Mesothelial cell of epicardium (in vitro differentiated cells): ENCODE measurements at regions not wholly inside any gene's neighbourhood (a gene's known extent, or its start where the extent isn't known, plus 50 kb on each side); places are given as distances from the start of the nearest gene placed in this dataset.
"Not testable (repeated sequence)": the region's sequence is repeated elsewhere in the genome, so short reads cannot be mapped to it uniquely, and the experiment has no call there.

Source experiments
- DNase-seq, 2 experiments: peaks; one replicate each; pipeline ENCODE4 v3.0.0; 2021; ENCODE audit warnings: low spot score in 2 of 2; ENCODE audit not compliant: unreplicated experiment in 2 of 2
- H3K27ac Mint-ChIP-seq: 2 replicates; pipeline ENCODE4 v1.8.0; 2021; ENCODE audit warnings: mixed read lengths
- H3K27me3 Mint-ChIP-seq: 2 replicates; pipeline ENCODE4 v1.8.0; 2021; ENCODE audit warnings: low read depth, mixed read lengths
- H3K36me3 Mint-ChIP-seq: 2 replicates; pipeline ENCODE4 v1.8.0; 2021; ENCODE audit warnings: mixed read lengths
- H3K4me1 Mint-ChIP-seq: 2 replicates; pipeline ENCODE4 v1.8.0; 2021; ENCODE audit warnings: mixed read lengths
- H3K4me3 Mint-ChIP-seq: 2 replicates; pipeline ENCODE4 v1.8.0; 2021; ENCODE audit warnings: mild to moderate bottlenecking, moderate library complexity, mixed read lengths
- H3K9me3 Mint-ChIP-seq: 2 replicates; pipeline ENCODE4 v1.8.0; 2021; ENCODE audit warnings: mixed read lengths
- TF ChIP-seq, protein P1 (sequence below): fragments of 200-600 bp; sonication (generic); IDR thresholded peaks from one replicate; pipeline ENCODE4 v1.5.0; 2021; ENCODE audit warnings: antibody characterized with exemption; ENCODE audit not compliant: unreplicated experiment

- Mint-ChIP-seq H3K9me3 (peaks cover 8% of the 10 kb centered on the region), H3K27me3 (no peaks in the 10 kb centered on the region), H3K36me3 (no peaks in the 10 kb centered on the region), H3K27ac (no peak overlapping the region), H3K4me1 (no peaks in the 10 kb centered on the region), H3K4me3 (no peak overlapping the region)
- no peak for DNase-seq
- TF ChIP-seq, protein P1, sequence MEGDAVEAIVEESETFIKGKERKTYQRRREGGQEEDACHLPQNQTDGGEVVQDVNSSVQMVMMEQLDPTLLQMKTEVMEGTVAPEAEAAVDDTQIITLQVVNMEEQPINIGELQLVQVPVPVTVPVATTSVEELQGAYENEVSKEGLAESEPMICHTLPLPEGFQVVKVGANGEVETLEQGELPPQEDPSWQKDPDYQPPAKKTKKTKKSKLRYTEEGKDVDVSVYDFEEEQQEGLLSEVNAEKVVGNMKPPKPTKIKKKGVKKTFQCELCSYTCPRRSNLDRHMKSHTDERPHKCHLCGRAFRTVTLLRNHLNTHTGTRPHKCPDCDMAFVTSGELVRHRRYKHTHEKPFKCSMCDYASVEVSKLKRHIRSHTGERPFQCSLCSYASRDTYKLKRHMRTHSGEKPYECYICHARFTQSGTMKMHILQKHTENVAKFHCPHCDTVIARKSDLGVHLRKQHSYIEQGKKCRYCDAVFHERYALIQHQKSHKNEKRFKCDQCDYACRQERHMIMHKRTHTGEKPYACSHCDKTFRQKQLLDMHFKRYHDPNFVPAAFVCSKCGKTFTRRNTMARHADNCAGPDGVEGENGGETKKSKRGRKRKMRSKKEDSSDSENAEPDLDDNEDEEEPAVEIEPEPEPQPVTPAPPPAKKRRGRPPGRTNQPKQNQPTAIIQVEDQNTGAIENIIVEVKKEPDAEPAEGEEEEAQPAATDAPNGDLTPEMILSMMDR, result no peak
These were observed 686.9 kb downstream of the BCKDHB start for GRCh38 chr6:80793411-80793810.

GRCh38 chr6:80792151-80792550 lies 685.7 kb downstream of the BCKDHB start:
- Mint-ChIP-seq H3K4me1 (no peaks in the 10 kb centered on the region), H3K27me3 (no peaks in the 10 kb centered on the region), H3K27ac (no peak overlapping the region), H3K4me3 (no peak overlapping the region), H3K9me3 (peaks cover 1% of the 10 kb centered on the region), H3K36me3 (no peaks in the 10 kb centered on the region)
- TF ChIP-seq, protein P1, result no peak
- no peak for DNase-seq

GRCh38 chr6:80789912-80790570 lies 683.6 kb downstream of the BCKDHB start:
- no peak for DNase-seq
- Mint-ChIP-seq H3K4me1 (no peaks in the 10 kb centered on the region), H3K9me3 (no peaks in the 10 kb centered on the region), H3K27me3 (no peaks in the 10 kb centered on the region), H3K27ac (no peak overlapping the region), H3K36me3 (no peaks in the 10 kb centered on the region), H3K4me3 (no peak overlapping the region)
- TF ChIP-seq, protein P1, result no peak

GRCh38 chr6:80783271-80783670 lies 676.8 kb downstream of the BCKDHB start:
- H3K27me3 Mint-ChIP-seq, H3K4me1 Mint-ChIP-seq, H3K36me3 Mint-ChIP-seq, H3K4me3 Mint-ChIP-seq, H3K27ac Mint-ChIP-seq, DNase-seq: not testable (repeated sequence)
- H3K9me3 Mint-ChIP-seq, result peaks cover 18% of the 10 kb centered on the region

DNA sequence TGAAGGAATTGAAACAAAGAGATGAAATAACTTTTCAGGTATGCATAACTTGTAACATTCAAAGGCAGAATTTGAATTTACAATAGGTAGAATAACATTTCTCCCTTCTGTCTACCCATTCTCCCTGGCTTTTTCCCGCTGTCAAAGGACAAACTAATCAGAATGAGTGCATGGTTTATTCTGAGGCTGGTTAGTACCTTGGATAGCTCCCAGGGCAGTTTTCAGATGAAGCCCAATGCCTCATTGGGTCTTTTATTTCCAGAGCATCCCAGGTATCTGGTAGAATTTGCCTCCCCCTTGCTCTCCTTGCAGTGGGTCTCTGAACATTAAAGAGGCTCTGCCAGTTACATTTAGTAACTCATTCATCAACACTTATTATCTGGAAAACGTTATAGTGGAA lies 665.5 kb downstream of the BCKDHB start:
- no peak overlapping the region for H3K27ac Mint-ChIP-seq
- H3K4me1 Mint-ChIP-seq, result no peaks in the 10 kb centered on the region
- no peaks in the 10 kb centered on the region for H3K27me3 Mint-ChIP-seq
- TF ChIP-seq, protein P1, result no peak
- no peak overlapping the region for H3K4me3 Mint-ChIP-seq
- no peak for DNase-seq
- H3K36me3 Mint-ChIP-seq, result no peaks in the 10 kb centered on the region
- H3K9me3 Mint-ChIP-seq, result no peaks in the 10 kb centered on the region

DNA sequence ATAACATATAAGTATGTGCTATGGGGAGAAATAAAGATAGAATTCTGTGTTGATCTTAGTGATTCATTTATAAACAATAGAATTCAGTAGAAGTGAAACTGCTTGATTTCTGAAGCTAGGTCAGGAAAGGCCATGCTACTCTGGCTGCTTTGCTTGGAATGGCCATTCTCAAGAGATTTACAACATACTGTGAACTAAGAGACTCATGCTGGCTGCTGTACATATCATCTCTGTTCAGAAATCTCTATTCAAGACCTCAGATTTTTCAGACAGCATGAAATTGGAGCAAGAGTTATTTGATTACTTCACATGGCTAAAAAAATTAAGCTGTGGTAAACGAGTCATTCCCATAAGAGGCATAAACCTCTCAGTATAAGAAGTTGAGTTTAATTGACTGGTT lies 662.6 kb downstream of the BCKDHB start:
- Mint-ChIP-seq H3K36me3 (no peaks in the 10 kb centered on the region), H3K9me3 (no peaks in the 10 kb centered on the region), H3K4me1 (no peaks in the 10 kb centered on the region), H3K27me3 (no peaks in the 10 kb centered on the region), H3K4me3 (no peak overlapping the region), H3K27ac (no peak overlapping the region)
- TF ChIP-seq, protein P1, result no peak
- DNase-seq, result no peak
